NCI-H2081 (cell line): ENCODE measurements at regions not wholly inside any gene's neighbourhood (a gene's known extent, or its start where the extent isn't known, plus 50 kb on each side); places are given as distances from the start of the nearest gene placed in this dataset.
"Not testable (repeated sequence)": the region's sequence is repeated elsewhere in the genome, so short reads cannot be mapped to it uniquely, and the experiment has no call there.

Experiments
- DNase-seq, 2 experiments: peaks; one replicate each; lab custom pipeline; 2025; lab: John Stamatoyannopoulos, UW

- DNase-seq: not testable (repeated sequence)
These were observed 127.1 kb downstream of the NXPE2 start for GRCh38 chr11:114805431-114805830.

GRCh38 chr11:114811971-114812370 is 133.6 kb downstream of the NXPE2 start:
- no peak for DNase-seq

GRCh38 chr11:114812733-114813132 is 134.4 kb downstream of the NXPE2 start:
- no peak for DNase-seq

GRCh38 chr11:114813189-114813718 is 134.9 kb downstream of the NXPE2 start:
- DNase-seq: peak in 1 of 2 experiments; percentile 18

GRCh38 chr11:114815176-114815575 is 136.8 kb downstream of the NXPE2 start:
- DNase-seq: no peak

GRCh38 chr11:114815761-114816160 is 137.4 kb downstream of the NXPE2 start:
- no peak for DNase-seq

GRCh38 chr11:114816791-114817190 is 138.5 kb downstream of the NXPE2 start:
- no peak for DNase-seq

- no peak for DNase-seq
These were observed 140.1 kb downstream of the NXPE2 start for GRCh38 chr11:114818382-114818781.

- no peak for DNase-seq
These were observed 140.7 kb downstream of the NXPE2 start for GRCh38 chr11:114819028-114819427.

GRCh38 chr11:114820621-114821020 is 142.3 kb downstream of the NXPE2 start:
- DNase-seq: no peak

GRCh38 chr11:114821621-114822412 is 143.5 kb downstream of the NXPE2 start:
- no peak for DNase-seq

GRCh38 chr11:114826910-114827442 is 148.6 kb downstream of the NXPE2 start:
- DNase-seq: no peak

- no peak for DNase-seq
These were observed 149.4 kb downstream of the NXPE2 start for GRCh38 chr11:114827736-114828135.

- peak; percentile 62 to 87 for DNase-seq
These were observed 154.3 kb downstream of the NXPE2 start for GRCh38 chr11:114832532-114833125.

GRCh38 chr11:114836161-114836560 is 157.8 kb downstream of the NXPE2 start:
- DNase-seq: no peak

GRCh38 chr11:114844896-114845295 is 166.6 kb downstream of the NXPE2 start:
- no peak for DNase-seq

- DNase-seq: no peak
These were observed 167.6 kb downstream of the NXPE2 start for GRCh38 chr11:114845766-114846415.

GRCh38 chr11:114846416-114846791 is 168.1 kb downstream of the NXPE2 start:
- DNase-seq: peak in 1 of 2 experiments; percentile 26

GRCh38 chr11:114847306-114847975 is 169.1 kb downstream of the NXPE2 start:
- no peak for DNase-seq

- no peak for DNase-seq
These were observed 169.7 kb downstream of the NXPE2 start for GRCh38 chr11:114848027-114848426.

GRCh38 chr11:114857281-114857680 is 179.0 kb downstream of the NXPE2 start:
- no peak for DNase-seq

- DNase-seq: no peak
These were observed 186.6 kb downstream of the NXPE2 start for GRCh38 chr11:114864896-114865295.
